ENCODE measurements at regions not wholly inside any gene's neighbourhood (a gene's known extent, or its start where the extent isn't known, plus 50 kb on each side); places are given as distances from the start of the nearest gene placed in this dataset.

DNA sequence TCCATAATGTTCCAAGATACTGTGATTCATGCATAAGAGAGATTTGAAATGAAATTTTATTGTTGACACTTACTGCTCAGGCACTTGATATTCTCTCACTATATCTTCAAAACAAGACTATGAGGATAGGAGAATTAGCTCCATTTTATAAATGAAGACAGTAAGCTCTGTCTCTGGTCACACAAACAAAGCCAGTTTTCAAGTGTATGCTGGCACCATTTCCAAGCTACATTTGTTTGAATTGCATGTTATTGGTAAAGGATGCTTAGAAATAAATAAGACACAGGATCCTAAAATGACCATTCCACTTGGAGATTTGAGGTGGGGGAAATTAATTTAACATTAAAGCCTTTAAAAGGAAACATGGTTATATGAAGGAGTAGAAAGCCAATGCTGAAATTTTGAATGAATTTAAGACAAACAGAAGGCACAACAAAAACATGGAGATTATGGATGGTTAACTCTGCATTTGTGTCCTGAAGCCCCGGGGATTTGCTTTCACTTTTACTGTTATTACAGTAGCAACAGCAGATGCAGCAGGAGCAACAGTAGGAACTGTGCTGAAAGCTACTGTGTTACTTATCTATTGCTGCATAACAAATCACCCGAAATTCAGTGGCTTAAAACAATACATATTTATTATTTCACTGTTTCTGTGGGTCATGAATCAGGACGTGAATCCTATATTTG lies 79.7 kb upstream of the ASTN2 start:
- DNase-seq (ENCODE audit: low read depth, low spot score) = no peak
- Mint-ChIP-seq H3K9me3 (peaks cover 7% of the 10 kb centered on the region), H3K4me1 (peaks cover 11% of the 10 kb centered on the region), H3K27ac (ENCODE audit: unreplicated experiment) (no peak overlapping the region), H3K36me3 (ENCODE audit: low read depth) (peaks cover 3% of the 10 kb centered on the region), H3K4me3 (no peak overlapping the region), H3K27me3 (ENCODE audit: low read depth) (no peaks in the 10 kb centered on the region)
- no peak for TF ChIP-seq CTCF (conservative IDR thresholded peaks at IDR 0.05)

DNA sequence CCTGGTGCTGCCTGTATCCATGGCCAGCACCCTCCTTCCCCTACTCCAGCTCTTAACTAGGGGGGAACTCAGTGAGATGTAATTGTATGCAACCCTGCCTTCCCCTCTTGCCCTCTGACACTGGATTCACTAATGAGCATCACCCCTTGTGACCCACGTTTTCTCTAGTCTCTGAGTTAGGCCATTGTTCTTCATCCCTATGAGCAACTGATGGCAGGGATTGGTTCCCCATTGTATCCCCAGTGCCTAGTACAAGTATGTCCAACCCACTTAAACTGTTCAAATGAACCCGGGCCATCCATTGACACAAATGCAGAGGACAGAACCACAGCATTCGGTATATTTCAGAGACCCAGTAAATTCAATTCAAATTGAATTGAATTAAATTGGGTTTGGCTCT lies 77.6 kb upstream of the ASTN2 start:
- TF ChIP-seq CTCF (conservative IDR thresholded peaks at IDR 0.05) = no peak
- no peak overlapping the region for H3K27ac Mint-ChIP-seq (ENCODE audit: unreplicated experiment)
- no peak overlapping the region for H3K4me3 Mint-ChIP-seq
- H3K27me3 Mint-ChIP-seq (ENCODE audit: low read depth) = peaks cover 5% of the 10 kb centered on the region
- peaks cover 7% of the 10 kb centered on the region for H3K9me3 Mint-ChIP-seq
- no peak for DNase-seq (ENCODE audit: low read depth, low spot score)
- H3K4me1 Mint-ChIP-seq = peaks cover 18% of the 10 kb centered on the region
- peaks cover 3% of the 10 kb centered on the region for H3K36me3 Mint-ChIP-seq (ENCODE audit: low read depth)

DNA sequence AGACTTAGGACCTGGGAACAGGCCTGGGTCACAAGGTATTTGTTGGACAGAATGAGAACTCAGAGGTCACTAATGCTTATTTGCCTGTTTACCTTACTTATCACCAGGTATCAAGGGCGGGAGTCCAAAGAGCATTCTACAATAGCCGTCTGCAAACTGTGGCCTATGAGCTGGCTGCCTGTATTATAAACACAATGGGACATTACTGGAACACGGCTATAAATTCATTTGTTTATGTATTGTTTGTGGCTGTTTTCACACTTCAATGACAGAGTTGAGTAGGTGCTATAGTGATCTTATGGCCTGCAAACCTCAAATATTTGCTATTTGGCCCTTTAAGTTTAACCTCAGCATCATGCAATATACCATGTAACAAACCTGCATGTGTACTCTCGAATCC lies 76.6 kb upstream of the ASTN2 start:
- peaks cover 20% of the 10 kb centered on the region for H3K4me1 Mint-ChIP-seq
- H3K36me3 Mint-ChIP-seq (ENCODE audit: low read depth) = no peaks in the 10 kb centered on the region
- H3K27ac Mint-ChIP-seq (ENCODE audit: unreplicated experiment) = no peak overlapping the region
- peaks cover 7% of the 10 kb centered on the region for H3K27me3 Mint-ChIP-seq (ENCODE audit: low read depth)
- DNase-seq (ENCODE audit: low read depth, low spot score) = no peak
- H3K4me3 Mint-ChIP-seq = no peak overlapping the region
- no peaks in the 10 kb centered on the region for H3K9me3 Mint-ChIP-seq
- TF ChIP-seq CTCF (conservative IDR thresholded peaks at IDR 0.05) = no peak

GRCh38 chr9:117490199-117490598 lies 75.3 kb upstream of the ASTN2 start:
- Mint-ChIP-seq H3K27ac (ENCODE audit: unreplicated experiment) (no peak overlapping the region), H3K27me3 (ENCODE audit: low read depth) (peaks cover 7% of the 10 kb centered on the region), H3K36me3 (ENCODE audit: low read depth) (no peaks in the 10 kb centered on the region), H3K9me3 (no peaks in the 10 kb centered on the region), H3K4me1 (peaks cover 24% of the 10 kb centered on the region), H3K4me3 (no peak overlapping the region)
- no peak for TF ChIP-seq CTCF (conservative IDR thresholded peaks at IDR 0.05)
- no peak for DNase-seq (ENCODE audit: low read depth, low spot score)

DNA sequence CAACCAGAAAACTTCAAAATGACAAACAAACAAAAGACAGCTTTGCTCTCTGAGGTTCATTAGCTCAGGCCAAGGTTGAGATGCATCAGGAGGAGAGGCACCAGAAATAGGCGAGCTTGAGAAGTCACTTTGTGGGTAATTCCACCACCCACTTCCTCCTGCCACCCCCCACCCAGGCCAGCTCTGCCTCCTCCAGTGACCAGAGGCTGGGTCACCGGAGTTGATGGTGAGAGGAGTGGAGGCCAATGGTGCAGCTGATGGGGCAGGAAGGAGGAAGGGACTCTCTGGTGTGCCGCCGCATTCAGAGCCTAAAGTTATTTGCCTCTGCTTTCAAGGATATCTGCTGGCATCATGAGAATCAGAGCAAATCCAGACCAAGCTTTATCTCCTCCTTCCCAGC lies 73.8 kb upstream of the ASTN2 start:
- Mint-ChIP-seq H3K27ac (ENCODE audit: unreplicated experiment) (no peak overlapping the region), H3K4me3 (no peak overlapping the region)

More for the DNA sequence above, 73.8 kb upstream of the ASTN2 start:
- Mint-ChIP-seq H3K27me3 (ENCODE audit: low read depth) (peaks cover 7% of the 10 kb centered on the region), H3K9me3 (no peaks in the 10 kb centered on the region), H3K36me3 (ENCODE audit: low read depth) (no peaks in the 10 kb centered on the region), H3K4me1 (peaks cover 30% of the 10 kb centered on the region)
- no peak for TF ChIP-seq CTCF (conservative IDR thresholded peaks at IDR 0.05)
- no peak for DNase-seq (ENCODE audit: low read depth, low spot score)

All from neural crest cell (in vitro differentiated cells).